ENCODE measurements at regions not wholly inside any gene's neighbourhood (a gene's known extent, or its start where the extent isn't known, plus 50 kb on each side); places are given as distances from the start of the nearest gene placed in this dataset.

- ATAC-seq (ENCODE audit: low read depth) (no peak), DNase-seq (no peak)
- no peaks in the 10 kb centered on the region for H3K27me3 Mint-ChIP-seq
- no peak overlapping the region for H3K4me2 ChIP-seq (replicated peaks; ENCODE audit: low read depth, low read length, poor library complexity, severe bottlenecking)
- intact Hi-C loops (cut with micrococcal nuclease), result no loop called here
- H2AFZ ChIP-seq (ENCODE audit: insufficient read depth, low read depth, low read length, poor library complexity, severe bottlenecking), result no peak overlapping the region
- no peak for TF ChIP-seq EZH2 (IDR thresholded peaks at IDR 0.05; ENCODE audit: borderline replicate concordance, insufficient read depth, low read depth, low read length, poor library complexity, severe bottlenecking)
- TF ChIP-seq, protein P1, sequence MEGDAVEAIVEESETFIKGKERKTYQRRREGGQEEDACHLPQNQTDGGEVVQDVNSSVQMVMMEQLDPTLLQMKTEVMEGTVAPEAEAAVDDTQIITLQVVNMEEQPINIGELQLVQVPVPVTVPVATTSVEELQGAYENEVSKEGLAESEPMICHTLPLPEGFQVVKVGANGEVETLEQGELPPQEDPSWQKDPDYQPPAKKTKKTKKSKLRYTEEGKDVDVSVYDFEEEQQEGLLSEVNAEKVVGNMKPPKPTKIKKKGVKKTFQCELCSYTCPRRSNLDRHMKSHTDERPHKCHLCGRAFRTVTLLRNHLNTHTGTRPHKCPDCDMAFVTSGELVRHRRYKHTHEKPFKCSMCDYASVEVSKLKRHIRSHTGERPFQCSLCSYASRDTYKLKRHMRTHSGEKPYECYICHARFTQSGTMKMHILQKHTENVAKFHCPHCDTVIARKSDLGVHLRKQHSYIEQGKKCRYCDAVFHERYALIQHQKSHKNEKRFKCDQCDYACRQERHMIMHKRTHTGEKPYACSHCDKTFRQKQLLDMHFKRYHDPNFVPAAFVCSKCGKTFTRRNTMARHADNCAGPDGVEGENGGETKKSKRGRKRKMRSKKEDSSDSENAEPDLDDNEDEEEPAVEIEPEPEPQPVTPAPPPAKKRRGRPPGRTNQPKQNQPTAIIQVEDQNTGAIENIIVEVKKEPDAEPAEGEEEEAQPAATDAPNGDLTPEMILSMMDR (IDR thresholded peaks at IDR 0.05), result no peak
- H3K4me3 ChIP-seq (ENCODE audit: control extremely low read depth in 1 of 5, extremely low read depth in 1 of 5, insufficient read depth in 1 of 5, low read depth in 2 of 5, low read length in 4 of 5), result no peak overlapping the region
- H3K27ac Mint-ChIP-seq, result no peak overlapping the region
- no peaks in the 10 kb centered on the region for H3K36me3 ChIP-seq (replicated peaks in 1 of 2; ENCODE audit: control extremely low read depth in 1 of 2, control insufficient read depth in 1 of 2, extremely low read depth in 1 of 2, insufficient read depth in 2 of 2, low read length in 1 of 2)
- no peaks in the 10 kb centered on the region for H3K9me3 Mint-ChIP-seq (ENCODE audit: insufficient read depth)
- no peak overlapping the region for H3K4me3 Mint-ChIP-seq
- no peak overlapping the region for H3K27ac ChIP-seq (ENCODE audit: low read length in 2 of 2)
- H3K9me3 ChIP-seq (ENCODE audit: control extremely low read depth in 1 of 3, control insufficient read depth in 2 of 3, insufficient read depth in 1 of 3, low read length in 2 of 3), result no peaks in the 10 kb centered on the region
- H3K4me1 ChIP-seq (ENCODE audit: control insufficient read depth in 2 of 2, insufficient read depth in 2 of 2, low read length in 2 of 2), result no peaks in the 10 kb centered on the region
- H3K4me1 Mint-ChIP-seq, result no peaks in the 10 kb centered on the region
- no peak overlapping the region for H3K9ac ChIP-seq (ENCODE audit: low read length)
- ChIA-PET POLR2A (no interaction called here), CTCF (no interaction called here)
- H3K79me2 ChIP-seq (ENCODE audit: control insufficient read depth, insufficient read depth, low read length), result no peaks in the 10 kb centered on the region
- no peaks in the 10 kb centered on the region for H4K20me1 ChIP-seq (ENCODE audit: control insufficient read depth, insufficient read depth, low read length, poor library complexity, severe bottlenecking)
- WGBS (ENCODE audit: insufficient coverage), result no CpG with 5 or more reads among the region's 1 CpG
- H3K27me3 ChIP-seq (replicated peaks in 1 of 4; ENCODE audit: control extremely low read depth in 1 of 4, control insufficient read depth in 3 of 4, insufficient read depth in 4 of 4, low read length in 3 of 4), result no peaks in the 10 kb centered on the region
Measured at GRCh38 chr16:66084306-66084705, 282.2 kb upstream of the CDH5 start.

DNA sequence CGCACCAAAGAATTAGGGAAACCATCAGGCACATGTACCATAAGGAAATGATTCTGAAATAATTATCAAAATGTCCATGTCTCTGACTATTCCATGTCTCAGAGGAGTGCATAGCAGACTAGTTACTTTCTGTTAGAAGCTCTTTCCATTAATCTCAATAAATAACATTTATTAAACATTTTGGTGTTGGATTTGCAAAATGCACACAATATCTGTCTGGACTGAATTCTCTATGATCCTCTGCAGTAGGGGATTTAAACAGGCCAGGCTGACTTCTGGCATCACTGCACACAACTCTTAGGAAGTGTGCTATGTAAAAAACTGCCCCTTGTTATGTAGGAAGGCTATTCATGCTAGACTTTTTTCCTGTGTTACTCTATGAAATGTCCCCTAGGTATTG, 283.3 kb upstream of the CDH5 start:
- Histone ChIP-seq H3K79me2 (ENCODE audit: control insufficient read depth, insufficient read depth, low read length) (no peaks in the 10 kb centered on the region), H4K20me1 (ENCODE audit: control insufficient read depth, insufficient read depth, low read length, poor library complexity, severe bottlenecking) (no peaks in the 10 kb centered on the region), H3K4me1 (ENCODE audit: control insufficient read depth in 2 of 2, insufficient read depth in 2 of 2, low read length in 2 of 2) (no peaks in the 10 kb centered on the region), H3K36me3 (replicated peaks in 1 of 2; ENCODE audit: control extremely low read depth in 1 of 2, control insufficient read depth in 1 of 2, extremely low read depth in 1 of 2, insufficient read depth in 2 of 2, low read length in 1 of 2) (no peaks in the 10 kb centered on the region), H3K9me3 (ENCODE audit: control extremely low read depth in 1 of 3, control insufficient read depth in 2 of 3, insufficient read depth in 1 of 3, low read length in 2 of 3) (no peaks in the 10 kb centered on the region), H3K4me2 (replicated peaks; ENCODE audit: low read depth, low read length, poor library complexity, severe bottlenecking) (no peak overlapping the region), H2AFZ (ENCODE audit: insufficient read depth, low read depth, low read length, poor library complexity, severe bottlenecking) (no peak overlapping the region), H3K27ac (ENCODE audit: low read length in 2 of 2) (no peak overlapping the region), H3K9ac (ENCODE audit: low read length) (no peak overlapping the region), H3K27me3 (replicated peaks in 1 of 4; ENCODE audit: control extremely low read depth in 1 of 4, control insufficient read depth in 3 of 4, insufficient read depth in 4 of 4, low read length in 3 of 4) (no peaks in the 10 kb centered on the region), H3K4me3 (ENCODE audit: control extremely low read depth in 1 of 5, extremely low read depth in 1 of 5, insufficient read depth in 1 of 5, low read depth in 2 of 5, low read length in 4 of 5) (no peak overlapping the region)
- intact Hi-C loops (cut with micrococcal nuclease), result no loop called here
- ATAC-seq (ENCODE audit: low read depth) (no peak), DNase-seq (no peak)
- no peak for TF ChIP-seq EZH2 (IDR thresholded peaks at IDR 0.05; ENCODE audit: borderline replicate concordance, insufficient read depth, low read depth, low read length, poor library complexity, severe bottlenecking)
- H3K4me1 Mint-ChIP-seq, result no peaks in the 10 kb centered on the region
- ChIA-PET CTCF (no interaction called here), POLR2A (no interaction called here)
- H3K27me3 Mint-ChIP-seq, result peaks cover 7% of the 10 kb centered on the region
- no peak overlapping the region for H3K4me3 Mint-ChIP-seq
- no peak overlapping the region for H3K27ac Mint-ChIP-seq
- H3K9me3 Mint-ChIP-seq (ENCODE audit: insufficient read depth), result no peaks in the 10 kb centered on the region
- WGBS (ENCODE audit: insufficient coverage), result no CpG with 5 or more reads among the region's 1 CpG
